ENCODE measurements at regions not wholly inside any gene's neighbourhood (a gene's known extent, or its start where the extent isn't known, plus 50 kb on each side); places are given as distances from the start of the nearest gene placed in this dataset.

GRCh38 chr15:69749797-69750196, 297.2 kb downstream of the RPLP1 start:
- Histone ChIP-seq H3K4me3 (no peak overlapping the region), H3K27me3 (no peaks in the 10 kb centered on the region), H3K36me3 (replicated peaks in 1 of 2; ENCODE audit: insufficient read depth in 1 of 2, low read depth in 2 of 2) (no peaks in the 10 kb centered on the region), H3K9me3 (no peaks in the 10 kb centered on the region), H3K27ac (no peak overlapping the region), H3K4me1 (peaks cover 7% of the 10 kb centered on the region)
- no peak for DNase-seq
- ATAC-seq = no peak
- TF ChIP-seq POLR2A (IDR thresholded peaks at IDR 0.05) (no peak), CTCF (IDR thresholded peaks at IDR 0.05) (peak in 2 of 7 experiments; percentile 18 to 26)
- 78 to 80% methylated on average over 2 of the region's 2 CpGs for whole genome bisulfite sequencing, 2 donors
- intact Hi-C loops (cut with DNase I) = no loop called here

- H3K4me1 ChIP-seq = peaks cover 7% of the 10 kb centered on the region
- H3K27ac ChIP-seq = no peak overlapping the region
- H3K9me3 ChIP-seq = no peaks in the 10 kb centered on the region
- TF ChIP-seq POLR2A (IDR thresholded peaks at IDR 0.05) = no peak
- no peak for TF ChIP-seq CTCF (IDR thresholded peaks at IDR 0.05)
- ATAC-seq (no peak), DNase-seq (no peak)
- H3K27me3 ChIP-seq = no peaks in the 10 kb centered on the region
- H3K36me3 ChIP-seq (replicated peaks in 1 of 2; ENCODE audit: insufficient read depth in 1 of 2, low read depth in 2 of 2) = no peaks in the 10 kb centered on the region
- no peak overlapping the region for H3K4me3 ChIP-seq
- intact Hi-C loops (cut with DNase I) = no loop called here
Measured at GRCh38 chr15:69750253-69750652, 297.6 kb downstream of the RPLP1 start.

- intact Hi-C loops (cut with DNase I) = no loop called here
- WGBS, 2 donors = 88 to 92% methylated on average over 2 of the region's 2 CpGs
- no peaks in the 10 kb centered on the region for H3K27me3 ChIP-seq
- DNase-seq (no peak), ATAC-seq (no peak)
- no peak for TF ChIP-seq CTCF (IDR thresholded peaks at IDR 0.05)
- TF ChIP-seq POLR2A (IDR thresholded peaks at IDR 0.05) = no peak
- peaks cover 7% of the 10 kb centered on the region for H3K4me1 ChIP-seq
- no peak overlapping the region for H3K27ac ChIP-seq
- H3K36me3 ChIP-seq (replicated peaks in 1 of 2; ENCODE audit: insufficient read depth in 1 of 2, low read depth in 2 of 2) = no peaks in the 10 kb centered on the region
- no peak overlapping the region for H3K4me3 ChIP-seq
- no peaks in the 10 kb centered on the region for H3K9me3 ChIP-seq
Measured at GRCh38 chr15:69751147-69751546, 298.5 kb downstream of the RPLP1 start.

GRCh38 chr15:69751566-69751965, 298.9 kb downstream of the RPLP1 start:
- Histone ChIP-seq H3K27ac (no peak overlapping the region), H3K36me3 (replicated peaks in 1 of 2; ENCODE audit: insufficient read depth in 1 of 2, low read depth in 2 of 2) (no peaks in the 10 kb centered on the region), H3K4me3 (no peak overlapping the region), H3K9me3 (no peaks in the 10 kb centered on the region), H3K27me3 (no peaks in the 10 kb centered on the region), H3K4me1 (peaks cover 7% of the 10 kb centered on the region)
- WGBS, 2 donors = 50 to 72% methylated on average over 5 of the region's 5 CpGs
- ATAC-seq = no peak
- no peak for DNase-seq
- intact Hi-C loops (cut with DNase I) = no loop called here
- no peak for TF ChIP-seq POLR2A (IDR thresholded peaks at IDR 0.05)
- no peak for TF ChIP-seq CTCF (IDR thresholded peaks at IDR 0.05)

- Histone ChIP-seq H3K27ac (no peak overlapping the region), H3K27me3 (no peaks in the 10 kb centered on the region), H3K36me3 (replicated peaks in 1 of 2; ENCODE audit: insufficient read depth in 1 of 2, low read depth in 2 of 2) (no peaks in the 10 kb centered on the region), H3K9me3 (no peaks in the 10 kb centered on the region), H3K4me3 (no peak overlapping the region), H3K4me1 (peaks cover 7% of the 10 kb centered on the region)
- ATAC-seq = no peak
- WGBS, 2 donors = 80 to 86% methylated on average over 1 of the region's 1 CpG
- TF ChIP-seq CTCF (IDR thresholded peaks at IDR 0.05) = no peak
- TF ChIP-seq POLR2A (IDR thresholded peaks at IDR 0.05) = no peak
- intact Hi-C loops (cut with DNase I) = no loop called here
- DNase-seq = no peak
Measured at GRCh38 chr15:69753867-69754266, 301.2 kb downstream of the RPLP1 start.
